OCI-LY1 (cell line): ENCODE measurements at regions not wholly inside any gene's neighbourhood (a gene's known extent, or its start where the extent isn't known, plus 50 kb on each side); places are given as distances from the start of the nearest gene placed in this dataset.

ENCODE experiments used
- H2AFZ ChIP-seq: fragments of 200-600 bp; sonication (generic), shearing (Covaris generic); 2 replicates; pipeline ENCODE4 v1.6.0; 2014; ENCODE audit warnings: antibody characterized with exemption, mild to moderate bottlenecking, low read length
- H3F3A ChIP-seq: fragments of 200-600 bp; sonication (generic), shearing (Covaris generic); 2 replicates; pipeline ENCODE4 v1.6.0; 2014; ENCODE audit warnings: mild to moderate bottlenecking, antibody characterized with exemption, low read length, moderate library complexity; ENCODE audit not compliant: insufficient read depth
- H3K27ac ChIP-seq: fragments of 200-600 bp; sonication (generic); 2 replicates; pipeline ENCODE4 v1.5.1; 2014; ENCODE audit warnings: low read length, mixed run types, mild to moderate bottlenecking, low read depth; ENCODE audit not compliant: poor library complexity, severe bottlenecking
- H3K27me3 ChIP-seq: fragments of 200-600 bp; sonication (generic); 2 replicates; pipeline ENCODE4 v1.6.0; 2014; ENCODE audit warnings: antibody characterized with exemption, mild to moderate bottlenecking, low read length, moderate library complexity; ENCODE audit not compliant: insufficient read depth
- H3K36me3 ChIP-seq: fragments of 200-600 bp; sonication (generic); 2 replicates; pipeline ENCODE4 v1.6.1; 2014; ENCODE audit warnings: mild to moderate bottlenecking, antibody characterized with exemption, low read length, moderate library complexity, mixed read lengths; ENCODE audit not compliant: insufficient read depth
- H3K4me1 ChIP-seq: fragments of 200-600 bp; sonication (generic); 2 replicates; pipeline ENCODE4 v1.5.1; 2014; ENCODE audit warnings: mild to moderate bottlenecking, low read length, moderate library complexity; ENCODE audit not compliant: insufficient read depth, severe bottlenecking
- H3K4me2 ChIP-seq: fragments of 200-600 bp; sonication (generic), shearing (Covaris generic); 2 replicates; pipeline ENCODE4 v1.6.1; 2014; ENCODE audit warnings: low read length
- H3K4me3 ChIP-seq: fragments of 200-600 bp; sonication (generic); 2 replicates; pipeline ENCODE4 v1.5.1; 2014; ENCODE audit warnings: low read length, low read depth, mild to moderate bottlenecking, mixed read lengths; ENCODE audit not compliant: poor library complexity, severe bottlenecking
- H3K79me2 ChIP-seq: fragments of 200-600 bp; shearing (Covaris generic); 2 replicates; pipeline ENCODE4 v1.6.1; 2016; ENCODE audit warnings: mixed run types, low read length, mixed read lengths; ENCODE audit not compliant: insufficient read depth
- H3K9ac ChIP-seq: fragments of 200-600 bp; sonication (generic), shearing (Covaris generic); 2 replicates; pipeline ENCODE4 v1.6.1; 2014; ENCODE audit warnings: mild to moderate bottlenecking, low read length, mixed read lengths
- H3K9me2 ChIP-seq: fragments of 200-600 bp; sonication (generic), shearing (Covaris generic); 2 replicates; pipeline ENCODE4 v1.6.1; 2014; ENCODE audit warnings: low read depth, mild to moderate bottlenecking, low read length, mixed read lengths
- H3K9me3 ChIP-seq: fragments of 200-600 bp; shearing (Covaris generic); 2 replicates; pipeline ENCODE4 v1.6.1; 2014; ENCODE audit warnings: low read length, mixed read lengths
- H4K20me1 ChIP-seq: fragments of 200-600 bp; sonication (generic), shearing (Covaris generic); 2 replicates; pipeline ENCODE4 v1.6.0; 2016; ENCODE audit warnings: mild to moderate bottlenecking, low read length; ENCODE audit not compliant: insufficient read depth
- EZH2 ChIP-seq: fragments of 200-600 bp; sonication (generic), shearing (Covaris generic); IDR thresholded peaks from 2 replicates; pipeline ENCODE4 v1.8.0; 2017; ENCODE audit warnings: borderline replicate concordance, mixed run types, mild to moderate bottlenecking, antibody characterized with exemption, low read length, moderate library complexity, mixed read lengths
- TF ChIP-seq, protein P1 (sequence below): fragments of 200-600 bp; sonication (generic), shearing (Covaris generic); IDR thresholded peaks from 2 replicates; pipeline ENCODE4 v1.5.1; 2017; ENCODE audit warnings: mild to moderate bottlenecking, antibody characterized with exemption, low read length, moderate library complexity, mixed read lengths

DNA sequence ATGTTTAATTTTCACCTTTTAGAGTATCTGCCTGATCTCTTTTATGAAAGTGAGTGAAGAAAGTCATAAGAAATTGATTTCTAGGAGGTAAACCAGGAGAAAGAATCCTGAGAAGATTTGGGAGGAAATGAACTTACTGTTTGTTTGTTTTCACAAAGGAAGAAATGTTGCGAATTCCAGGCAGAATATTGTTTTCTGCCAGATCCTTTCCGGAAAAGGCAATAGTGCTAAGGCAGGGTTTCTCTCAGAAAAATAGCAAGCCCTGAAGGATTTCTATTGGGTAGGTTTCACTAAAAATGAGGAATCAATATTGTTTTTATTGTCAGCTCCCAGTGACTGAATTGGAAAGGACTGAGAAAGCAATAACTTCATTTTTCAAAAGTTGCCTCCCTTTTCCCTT, 85.7 kb upstream of the TGFBR2 start:
- Histone ChIP-seq H3K4me1 (no peaks in the 10 kb centered on the region), H3K9ac (no peak overlapping the region), H3K4me2 (no peak overlapping the region), H3K9me3 (no peaks in the 10 kb centered on the region), H3K4me3 (no peak overlapping the region), H3K79me2 (no peaks in the 10 kb centered on the region), H3K27ac (no peak overlapping the region), H2AFZ (no peak overlapping the region), H3F3A (no peaks in the 10 kb centered on the region), H3K36me3 (no peaks in the 10 kb centered on the region), H3K27me3 (no peaks in the 10 kb centered on the region), H3K9me2 (no peaks in the 10 kb centered on the region), H4K20me1 (no peaks in the 10 kb centered on the region)
- TF ChIP-seq EZH2: no peak
- TF ChIP-seq, protein P1, sequence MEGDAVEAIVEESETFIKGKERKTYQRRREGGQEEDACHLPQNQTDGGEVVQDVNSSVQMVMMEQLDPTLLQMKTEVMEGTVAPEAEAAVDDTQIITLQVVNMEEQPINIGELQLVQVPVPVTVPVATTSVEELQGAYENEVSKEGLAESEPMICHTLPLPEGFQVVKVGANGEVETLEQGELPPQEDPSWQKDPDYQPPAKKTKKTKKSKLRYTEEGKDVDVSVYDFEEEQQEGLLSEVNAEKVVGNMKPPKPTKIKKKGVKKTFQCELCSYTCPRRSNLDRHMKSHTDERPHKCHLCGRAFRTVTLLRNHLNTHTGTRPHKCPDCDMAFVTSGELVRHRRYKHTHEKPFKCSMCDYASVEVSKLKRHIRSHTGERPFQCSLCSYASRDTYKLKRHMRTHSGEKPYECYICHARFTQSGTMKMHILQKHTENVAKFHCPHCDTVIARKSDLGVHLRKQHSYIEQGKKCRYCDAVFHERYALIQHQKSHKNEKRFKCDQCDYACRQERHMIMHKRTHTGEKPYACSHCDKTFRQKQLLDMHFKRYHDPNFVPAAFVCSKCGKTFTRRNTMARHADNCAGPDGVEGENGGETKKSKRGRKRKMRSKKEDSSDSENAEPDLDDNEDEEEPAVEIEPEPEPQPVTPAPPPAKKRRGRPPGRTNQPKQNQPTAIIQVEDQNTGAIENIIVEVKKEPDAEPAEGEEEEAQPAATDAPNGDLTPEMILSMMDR: no peak

DNA sequence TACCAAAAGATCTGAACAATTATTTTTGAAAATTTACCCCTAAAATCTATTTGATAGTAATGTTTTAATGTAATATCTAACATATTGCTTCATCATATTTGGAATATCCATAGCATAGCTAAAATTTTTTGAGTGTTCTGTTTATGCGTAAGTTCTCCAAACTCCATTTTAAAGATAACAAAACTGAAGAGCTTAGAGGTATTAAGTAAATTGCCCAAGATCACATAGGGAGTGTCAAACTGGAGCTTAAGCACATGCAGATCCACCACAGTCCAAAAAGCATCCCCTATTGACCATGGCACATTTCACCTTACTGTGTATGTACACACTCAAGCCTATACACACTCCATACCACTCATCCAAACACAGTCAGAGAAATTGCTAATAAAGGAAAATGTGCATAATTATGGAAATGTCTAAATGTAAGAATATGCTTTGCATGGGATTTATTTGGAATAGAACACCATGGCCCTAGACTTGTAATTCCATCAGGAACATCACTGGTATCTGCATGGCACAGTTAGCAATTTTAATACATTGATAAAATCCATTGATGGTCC, 85.2 kb upstream of the TGFBR2 start:
- no peaks in the 10 kb centered on the region for H3K9me2 ChIP-seq
- H3K27me3 ChIP-seq: no peaks in the 10 kb centered on the region
- H3K27ac ChIP-seq: no peak overlapping the region
- H3K4me3 ChIP-seq: no peak overlapping the region
- H3K9ac ChIP-seq: no peak overlapping the region
- no peak overlapping the region for H3K4me2 ChIP-seq
- H2AFZ ChIP-seq: no peak overlapping the region
- TF ChIP-seq EZH2: no peak
- TF ChIP-seq, protein P1: no peak
- no peaks in the 10 kb centered on the region for H3K36me3 ChIP-seq
- no peaks in the 10 kb centered on the region for H3K79me2 ChIP-seq
- H3K4me1 ChIP-seq: no peaks in the 10 kb centered on the region
- H4K20me1 ChIP-seq: no peaks in the 10 kb centered on the region
- H3K9me3 ChIP-seq: no peaks in the 10 kb centered on the region
- no peaks in the 10 kb centered on the region for H3F3A ChIP-seq

DNA sequence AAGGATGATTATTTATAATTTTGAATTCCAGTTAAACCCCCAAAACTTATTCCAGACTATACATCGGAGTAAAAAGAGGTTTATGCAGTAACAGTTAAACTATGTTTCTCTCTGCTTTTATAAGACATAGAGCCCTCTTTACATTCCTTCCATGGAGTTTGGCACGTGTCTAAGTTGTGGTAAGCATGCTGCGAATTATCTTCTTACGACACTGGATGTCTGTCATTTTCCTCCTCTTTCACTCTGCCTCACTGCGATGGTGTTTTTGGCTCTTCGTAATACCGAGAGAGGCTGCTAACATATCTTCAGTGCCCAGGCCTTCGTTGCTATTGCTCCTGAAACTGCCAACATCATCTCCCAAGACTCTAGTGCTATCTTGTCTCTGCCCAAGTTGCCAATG, 83.9 kb upstream of the TGFBR2 start:
- Histone ChIP-seq H3K9me2 (no peaks in the 10 kb centered on the region), H3K9me3 (no peaks in the 10 kb centered on the region), H3K79me2 (no peaks in the 10 kb centered on the region), H3K36me3 (no peaks in the 10 kb centered on the region), H3K4me2 (no peak overlapping the region), H3F3A (no peaks in the 10 kb centered on the region), H3K4me3 (no peak overlapping the region), H4K20me1 (no peaks in the 10 kb centered on the region), H2AFZ (no peak overlapping the region), H3K9ac (no peak overlapping the region), H3K4me1 (no peaks in the 10 kb centered on the region), H3K27me3 (no peaks in the 10 kb centered on the region), H3K27ac (no peak overlapping the region)
- TF ChIP-seq EZH2: no peak
- TF ChIP-seq, protein P1: no peak
